Activated naive CD8-positive, alpha-beta T cell treated with anti-CD3 and anti-CD28 coated beads for 36 hours (primary cell): ENCODE measurements at regions not wholly inside any gene's neighbourhood (a gene's known extent, or its start where the extent isn't known, plus 50 kb on each side); places are given as distances from the start of the nearest gene placed in this dataset.

Experiments used
- DNase-seq: peaks from one replicate; pipeline ENCODE4 v3.0.0; 2021
- H3K27ac Mint-ChIP-seq: one replicate; pipeline ENCODE4 v1.8.0; 2022; ENCODE audit warnings: mild to moderate bottlenecking, moderate library complexity, mixed read lengths
- H3K27me3 Mint-ChIP-seq: one replicate; pipeline ENCODE4 v1.8.0; 2022; ENCODE audit warnings: mild to moderate bottlenecking, mixed read lengths
- H3K36me3 Mint-ChIP-seq: one replicate; pipeline ENCODE4 v1.8.0; 2021; ENCODE audit warnings: mild to moderate bottlenecking, mixed read lengths
- H3K4me1 Mint-ChIP-seq: one replicate; pipeline ENCODE4 v1.8.0; 2021; ENCODE audit warnings: mixed read lengths
- H3K4me3 Mint-ChIP-seq: one replicate; pipeline ENCODE4 v1.8.0; 2022; ENCODE audit warnings: mild to moderate bottlenecking, moderate library complexity, mixed read lengths
- H3K9me3 Mint-ChIP-seq: one replicate; pipeline ENCODE4 v1.8.0; 2022; ENCODE audit warnings: mixed read lengths

GRCh38 chr5:124580925-124581737, 165.3 kb downstream of the ZNF608 start:
- Mint-ChIP-seq H3K27me3 (peaks cover 14% of the 10 kb centered on the region), H3K9me3 (no peaks in the 10 kb centered on the region), H3K27ac (no peak overlapping the region), H3K4me1 (peaks cover 22% of the 10 kb centered on the region), H3K36me3 (no peaks in the 10 kb centered on the region), H3K4me3 (no peak overlapping the region)
- no peak for DNase-seq

DNA sequence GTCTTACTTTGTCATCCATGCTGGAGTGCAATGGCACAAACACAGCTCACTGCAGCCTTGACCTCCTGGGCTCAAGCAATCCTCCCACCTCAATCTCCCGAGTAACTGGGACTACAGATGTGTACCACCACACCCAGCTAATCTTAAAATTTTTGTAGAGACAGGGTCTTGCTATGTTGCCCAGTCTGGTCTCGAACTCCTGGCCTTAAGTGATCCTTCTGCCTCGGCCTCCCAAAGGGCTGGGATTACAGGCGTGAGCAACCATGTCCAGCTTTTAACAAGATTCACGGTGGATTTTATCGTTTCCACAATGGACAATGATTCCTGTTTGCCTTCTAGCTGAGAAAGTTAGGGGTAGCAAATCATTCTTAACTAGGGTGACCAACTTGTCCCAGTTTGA, 165.9 kb downstream of the ZNF608 start:
- peaks cover 21% of the 10 kb centered on the region for H3K4me1 Mint-ChIP-seq
- H3K27me3 Mint-ChIP-seq = peaks cover 11% of the 10 kb centered on the region

GRCh38 chr5:124576848-124577409, 169.5 kb downstream of the ZNF608 start:
- no peak overlapping the region for H3K4me3 Mint-ChIP-seq
- no peaks in the 10 kb centered on the region for H3K9me3 Mint-ChIP-seq
- H3K27me3 Mint-ChIP-seq = peaks cover 16% of the 10 kb centered on the region
- DNase-seq = no peak
- no peaks in the 10 kb centered on the region for H3K4me1 Mint-ChIP-seq
- no peaks in the 10 kb centered on the region for H3K36me3 Mint-ChIP-seq
- H3K27ac Mint-ChIP-seq = no peak overlapping the region

More for the DNA sequence above, 165.9 kb downstream of the ZNF608 start:
- H3K4me3 Mint-ChIP-seq = no peak overlapping the region
- no peaks in the 10 kb centered on the region for H3K9me3 Mint-ChIP-seq
- H3K36me3 Mint-ChIP-seq = no peaks in the 10 kb centered on the region
- H3K27ac Mint-ChIP-seq = no peak overlapping the region
- DNase-seq = no peak

DNA sequence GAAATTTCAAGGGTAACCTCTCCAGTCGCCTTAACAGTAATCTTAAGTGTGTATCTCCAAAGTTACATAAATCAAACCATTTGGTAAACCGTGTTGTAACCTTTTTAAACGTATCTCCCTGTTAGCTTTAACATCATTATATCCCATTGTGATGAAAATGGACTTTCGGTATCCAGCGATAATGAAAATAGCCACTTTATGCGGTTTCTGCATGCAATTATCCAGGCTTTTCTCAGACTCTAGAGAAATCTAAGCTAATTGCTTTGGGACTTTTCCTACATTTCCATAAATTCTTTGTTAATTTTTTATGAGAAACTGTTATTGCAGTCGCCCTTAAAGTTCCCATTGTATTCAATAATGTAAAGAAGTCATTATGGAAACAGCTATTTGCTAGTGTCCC, 170.7 kb downstream of the ZNF608 start:
- DNase-seq = no peak
- Mint-ChIP-seq H3K9me3 (no peaks in the 10 kb centered on the region), H3K27me3 (peaks cover 16% of the 10 kb centered on the region), H3K4me3 (no peak overlapping the region), H3K27ac (no peak overlapping the region), H3K4me1 (no peaks in the 10 kb centered on the region), H3K36me3 (no peaks in the 10 kb centered on the region)

GRCh38 chr5:124574521-124575436, 171.7 kb downstream of the ZNF608 start:
- H3K9me3 Mint-ChIP-seq = no peaks in the 10 kb centered on the region
- H3K27ac Mint-ChIP-seq = no peak overlapping the region
- DNase-seq = no peak
- H3K4me1 Mint-ChIP-seq = no peaks in the 10 kb centered on the region
- H3K36me3 Mint-ChIP-seq = no peaks in the 10 kb centered on the region
- peaks cover 21% of the 10 kb centered on the region for H3K27me3 Mint-ChIP-seq
- H3K4me3 Mint-ChIP-seq = no peak overlapping the region

GRCh38 chr5:124572971-124573370, 173.5 kb downstream of the ZNF608 start:
- H3K4me3 Mint-ChIP-seq = no peak overlapping the region
- no peak overlapping the region for H3K27ac Mint-ChIP-seq
- H3K9me3 Mint-ChIP-seq = no peaks in the 10 kb centered on the region
- H3K36me3 Mint-ChIP-seq = no peaks in the 10 kb centered on the region
- no peaks in the 10 kb centered on the region for H3K4me1 Mint-ChIP-seq
- no peak for DNase-seq
- H3K27me3 Mint-ChIP-seq = peaks cover 15% of the 10 kb centered on the region

GRCh38 chr5:124570285-124571035, 176.0 kb downstream of the ZNF608 start:
- H3K4me1 Mint-ChIP-seq = no peaks in the 10 kb centered on the region
- no peak overlapping the region for H3K4me3 Mint-ChIP-seq
- no peaks in the 10 kb centered on the region for H3K36me3 Mint-ChIP-seq
- no peak for DNase-seq
- no peaks in the 10 kb centered on the region for H3K9me3 Mint-ChIP-seq
- H3K27ac Mint-ChIP-seq = no peak overlapping the region
- H3K27me3 Mint-ChIP-seq = peaks cover 10% of the 10 kb centered on the region

GRCh38 chr5:124566875-124567450, 179.5 kb downstream of the ZNF608 start:
- Mint-ChIP-seq H3K36me3 (no peaks in the 10 kb centered on the region), H3K4me1 (no peaks in the 10 kb centered on the region), H3K27me3 (peaks cover 4% of the 10 kb centered on the region), H3K27ac (no peak overlapping the region), H3K9me3 (no peaks in the 10 kb centered on the region), H3K4me3 (no peak overlapping the region)
- DNase-seq = no peak

GRCh38 chr5:124561451-124561850, 185.0 kb downstream of the ZNF608 start:
- Mint-ChIP-seq H3K9me3 (no peaks in the 10 kb centered on the region), H3K4me3 (no peak overlapping the region), H3K36me3 (no peaks in the 10 kb centered on the region), H3K4me1 (no peaks in the 10 kb centered on the region), H3K27me3 (no peaks in the 10 kb centered on the region), H3K27ac (no peak overlapping the region)
- no peak for DNase-seq

GRCh38 chr5:124560370-124560769, 186.1 kb downstream of the ZNF608 start:
- no peak overlapping the region for H3K27ac Mint-ChIP-seq
- DNase-seq = no peak
- no peaks in the 10 kb centered on the region for H3K36me3 Mint-ChIP-seq
- H3K4me3 Mint-ChIP-seq = no peak overlapping the region
- H3K27me3 Mint-ChIP-seq = no peaks in the 10 kb centered on the region
- H3K9me3 Mint-ChIP-seq = no peaks in the 10 kb centered on the region
- no peaks in the 10 kb centered on the region for H3K4me1 Mint-ChIP-seq

- no peaks in the 10 kb centered on the region for H3K4me1 Mint-ChIP-seq
- no peaks in the 10 kb centered on the region for H3K9me3 Mint-ChIP-seq
- DNase-seq = no peak
- H3K4me3 Mint-ChIP-seq = no peak overlapping the region
- H3K27ac Mint-ChIP-seq = no peak overlapping the region
- H3K36me3 Mint-ChIP-seq = no peaks in the 10 kb centered on the region
- peaks cover 4% of the 10 kb centered on the region for H3K27me3 Mint-ChIP-seq
Measured at GRCh38 chr5:124557761-124558160, 188.7 kb downstream of the ZNF608 start.

- Mint-ChIP-seq H3K27me3 (peaks cover 4% of the 10 kb centered on the region), H3K36me3 (no peaks in the 10 kb centered on the region), H3K9me3 (no peaks in the 10 kb centered on the region), H3K4me3 (no peak overlapping the region), H3K27ac (no peak overlapping the region), H3K4me1 (no peaks in the 10 kb centered on the region)
- DNase-seq = no peak
Measured at GRCh38 chr5:124554746-124555578, 191.5 kb downstream of the ZNF608 start.

DNA sequence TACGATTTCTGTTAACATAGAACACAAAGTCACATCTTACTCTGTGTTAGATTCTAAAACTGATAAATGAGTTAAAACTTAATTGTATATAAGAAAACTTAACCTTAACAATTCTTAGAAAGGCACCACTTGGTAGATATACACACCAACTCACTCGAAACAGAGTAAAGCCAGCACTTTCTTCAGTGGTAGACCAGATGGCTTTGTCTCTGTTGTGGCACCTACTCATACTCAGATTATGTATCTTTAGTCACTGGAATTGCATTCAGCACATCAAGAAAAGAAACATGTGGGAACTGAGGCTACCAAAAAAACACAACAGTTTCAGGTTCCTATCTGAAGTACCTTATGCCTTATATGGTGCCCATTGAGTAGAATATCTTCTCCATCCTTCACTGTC, 192.5 kb downstream of the ZNF608 start:
- Mint-ChIP-seq H3K36me3 (no peaks in the 10 kb centered on the region), H3K27ac (no peak overlapping the region), H3K4me3 (no peak overlapping the region), H3K4me1 (no peaks in the 10 kb centered on the region), H3K9me3 (no peaks in the 10 kb centered on the region), H3K27me3 (peaks cover 4% of the 10 kb centered on the region)
- DNase-seq = no peak

DNA sequence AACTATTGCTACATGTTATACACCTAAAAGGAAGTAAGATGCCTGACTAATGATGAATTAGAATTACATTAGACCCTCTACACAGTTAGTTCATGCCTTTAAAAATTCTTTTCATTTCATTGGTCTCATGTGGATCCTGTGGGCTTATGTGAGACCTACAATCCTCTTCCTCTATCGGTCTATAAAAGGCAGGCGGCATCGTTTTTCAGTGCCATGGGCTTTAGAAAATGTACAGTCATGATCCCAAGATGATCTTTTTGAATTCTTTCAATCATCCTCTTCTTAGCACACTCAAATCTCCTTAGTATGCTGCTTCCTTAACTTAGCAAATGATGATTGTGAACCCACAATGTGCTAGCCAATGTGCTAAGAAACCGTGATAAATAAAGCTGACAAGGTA, 193.9 kb downstream of the ZNF608 start:
- no peak for DNase-seq
- Mint-ChIP-seq H3K4me1 (no peaks in the 10 kb centered on the region), H3K4me3 (no peak overlapping the region), H3K36me3 (no peaks in the 10 kb centered on the region), H3K27ac (no peak overlapping the region), H3K9me3 (no peaks in the 10 kb centered on the region), H3K27me3 (peaks cover 4% of the 10 kb centered on the region)
